ENCODE measurements at regions not wholly inside any gene's neighbourhood (a gene's known extent, or its start where the extent isn't known, plus 50 kb on each side); places are given as distances from the start of the nearest gene placed in this dataset.

DNA sequence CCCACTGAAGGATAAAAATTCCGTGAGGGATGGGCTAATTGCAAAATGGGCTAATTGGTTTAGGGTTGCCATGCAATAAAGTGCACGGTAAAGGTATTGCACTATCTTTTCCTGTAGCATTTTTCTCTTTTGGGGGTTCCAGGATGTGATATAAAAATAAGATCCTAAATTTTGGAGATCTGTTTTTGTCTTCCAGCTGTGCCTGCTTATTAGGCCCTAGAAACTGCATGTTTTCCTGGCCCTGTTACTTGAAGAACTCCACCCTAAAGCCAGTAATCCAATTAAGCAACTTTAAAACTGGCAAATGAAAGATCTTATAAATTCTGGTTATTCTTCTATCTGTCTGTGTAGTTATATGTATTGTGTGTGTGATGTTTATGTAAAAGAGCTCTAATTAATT lies 2489.6 kb downstream of the PCDH9 start:
- Mint-ChIP-seq H3K4me1 (peaks cover 3 to 9% of the 10 kb centered on the region in 2 experiments; a peak in 3 of 4 replicates), H3K27me3 (ENCODE audit: low read depth) (no peaks in the 10 kb centered on the region), H3K4me3 (no peak overlapping the region), H3K27ac (no peak overlapping the region), H3K36me3 (ENCODE audit: insufficient read depth in 1 of 3, low read depth in 3 of 3) (peaks cover 9 to 23% (median 14%) of the 10 kb centered on the region in 3 experiments), H3K9me3 (peaks cover 10 to 24% of the 10 kb centered on the region in 2 experiments)
- no peaks in the 10 kb centered on the region for H3K4me1 ChIP-seq (ENCODE audit: insufficient read depth, low read length)
- no peak overlapping the region for H4K5ac ChIP-seq (ENCODE audit: insufficient read length, low read depth, low read length)
- H2AFZ ChIP-seq (ENCODE audit: low read length): no peak overlapping the region
- H2BK12ac ChIP-seq (ENCODE audit: insufficient read length, low read depth, low read length): no peak overlapping the region
- H3K4me2 ChIP-seq (ENCODE audit: insufficient read depth, insufficient read length, low read length): no peak overlapping the region
- no peaks in the 10 kb centered on the region for H3K9me3 ChIP-seq (ENCODE audit: control insufficient read depth, low read depth, low read length)
- no peak overlapping the region for H3T11ph ChIP-seq (ENCODE audit: low read length)
- H3K79me2 ChIP-seq (ENCODE audit: insufficient read depth, low read length): no peaks in the 10 kb centered on the region
- DNase-seq: no peak
- no peak overlapping the region for H3K9ac ChIP-seq (ENCODE audit: extremely low read depth, insufficient read length, low read length)
- H3K23me2 ChIP-seq (ENCODE audit: insufficient read length, low read depth, low read length, poor library complexity, severe bottlenecking): no peaks in the 10 kb centered on the region
- H4K20me1 ChIP-seq (ENCODE audit: control insufficient read depth, insufficient read depth, insufficient read length): no peaks in the 10 kb centered on the region
- no peak overlapping the region for H2BK15ac ChIP-seq (ENCODE audit: low read depth, low read length)
- no peaks in the 10 kb centered on the region for H3K27me3 ChIP-seq (ENCODE audit: insufficient read depth, low read length)
- H4K8ac ChIP-seq (replicated peaks; ENCODE audit: insufficient read length, low read depth, low read length): no peak overlapping the region
- H2AK5ac ChIP-seq (ENCODE audit: insufficient read length, low read length): no peak overlapping the region
- no peak overlapping the region for H3K14ac ChIP-seq (ENCODE audit: insufficient read depth, low read length)
- no peak overlapping the region for H2BK20ac ChIP-seq (ENCODE audit: low read depth, low read length, poor library complexity, severe bottlenecking)
- no peak overlapping the region for H4K91ac ChIP-seq (ENCODE audit: insufficient read length, low read depth, low read length)
- no peak overlapping the region for H3K4ac ChIP-seq (ENCODE audit: low read depth, low read length)
- H3K27ac ChIP-seq (ENCODE audit: insufficient read length, low read depth, low read length): no peak overlapping the region
- H3K18ac ChIP-seq (ENCODE audit: insufficient read length, low read depth, low read length): no peak overlapping the region
- no peak overlapping the region for H2BK120ac ChIP-seq (ENCODE audit: low read depth, low read length, poor library complexity, severe bottlenecking)
- no peaks in the 10 kb centered on the region for H3K79me1 ChIP-seq (ENCODE audit: insufficient read depth, low read depth, low read length, poor library complexity, severe bottlenecking)
- TF ChIP-seq, protein P1, sequence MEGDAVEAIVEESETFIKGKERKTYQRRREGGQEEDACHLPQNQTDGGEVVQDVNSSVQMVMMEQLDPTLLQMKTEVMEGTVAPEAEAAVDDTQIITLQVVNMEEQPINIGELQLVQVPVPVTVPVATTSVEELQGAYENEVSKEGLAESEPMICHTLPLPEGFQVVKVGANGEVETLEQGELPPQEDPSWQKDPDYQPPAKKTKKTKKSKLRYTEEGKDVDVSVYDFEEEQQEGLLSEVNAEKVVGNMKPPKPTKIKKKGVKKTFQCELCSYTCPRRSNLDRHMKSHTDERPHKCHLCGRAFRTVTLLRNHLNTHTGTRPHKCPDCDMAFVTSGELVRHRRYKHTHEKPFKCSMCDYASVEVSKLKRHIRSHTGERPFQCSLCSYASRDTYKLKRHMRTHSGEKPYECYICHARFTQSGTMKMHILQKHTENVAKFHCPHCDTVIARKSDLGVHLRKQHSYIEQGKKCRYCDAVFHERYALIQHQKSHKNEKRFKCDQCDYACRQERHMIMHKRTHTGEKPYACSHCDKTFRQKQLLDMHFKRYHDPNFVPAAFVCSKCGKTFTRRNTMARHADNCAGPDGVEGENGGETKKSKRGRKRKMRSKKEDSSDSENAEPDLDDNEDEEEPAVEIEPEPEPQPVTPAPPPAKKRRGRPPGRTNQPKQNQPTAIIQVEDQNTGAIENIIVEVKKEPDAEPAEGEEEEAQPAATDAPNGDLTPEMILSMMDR (conservative IDR thresholded peaks at IDR 0.05): no peak
- H3K56ac ChIP-seq (ENCODE audit: insufficient read length, low read depth, low read length): no peak overlapping the region
- no peak overlapping the region for H3K23ac ChIP-seq (ENCODE audit: insufficient read length, low read depth, low read length)
- no peak overlapping the region for H2BK5ac ChIP-seq (ENCODE audit: insufficient read length, low read length)
- WGBS (ENCODE audit: extremely low coverage, insufficient read length, low lambda C conversion rate): no CpG with 5 or more reads among the region's 2 CpGs
